Effector CD4-positive, alpha-beta T cell (primary cell): ENCODE measurements at regions not wholly inside any gene's neighbourhood (a gene's known extent, or its start where the extent isn't known, plus 50 kb on each side); places are given as distances from the start of the nearest gene placed in this dataset.
"Not testable (repeated sequence)": the region's sequence is repeated elsewhere in the genome, so short reads cannot be mapped to it uniquely, and the experiment has no call there.

Experiments used
- DNase-seq: peaks from one replicate; pipeline ENCODE4 v3.0.0-alpha.2; 2020

GRCh38 chr2:37722971-37723370 is 51.5 kb upstream of the CDC42EP3 start:
- not testable (repeated sequence) for DNase-seq

GRCh38 chr2:37730037-37730818 is 58.8 kb upstream of the CDC42EP3 start:
- DNase-seq = no peak

- not testable (repeated sequence) for DNase-seq
Observed at GRCh38 chr2:37732412-37732811, 61.0 kb upstream of the CDC42EP3 start.

GRCh38 chr2:37733251-37733650 is 61.8 kb upstream of the CDC42EP3 start:
- DNase-seq = no peak

- DNase-seq = not testable (repeated sequence)
Observed at GRCh38 chr2:37733955-37734354, 62.5 kb upstream of the CDC42EP3 start.

- DNase-seq = not testable (repeated sequence)
Observed at GRCh38 chr2:37734891-37735523, 63.6 kb upstream of the CDC42EP3 start.

- not testable (repeated sequence) for DNase-seq
Observed at GRCh38 chr2:37735524-37735910, 64.1 kb upstream of the CDC42EP3 start.

- DNase-seq = no peak
Observed at GRCh38 chr2:37737507-37737906, 66.1 kb upstream of the CDC42EP3 start.

GRCh38 chr2:37738266-37738885 is 66.9 kb upstream of the CDC42EP3 start:
- no peak for DNase-seq

GRCh38 chr2:37739153-37739552 is 67.7 kb upstream of the CDC42EP3 start:
- no peak for DNase-seq

GRCh38 chr2:37740164-37740739 is 68.8 kb upstream of the CDC42EP3 start:
- DNase-seq = no peak

- DNase-seq = no peak
Observed at GRCh38 chr2:37742286-37742685, 70.8 kb upstream of the CDC42EP3 start.

- DNase-seq = no peak
Observed at GRCh38 chr2:37744010-37744409, 72.6 kb upstream of the CDC42EP3 start.

- not testable (repeated sequence) for DNase-seq
Observed at GRCh38 chr2:37744961-37745360, 73.5 kb upstream of the CDC42EP3 start.

- not testable (repeated sequence) for DNase-seq
Observed at GRCh38 chr2:37746011-37746410, 74.6 kb upstream of the CDC42EP3 start.

- DNase-seq = no peak
Observed at GRCh38 chr2:37746883-37747282, 75.4 kb upstream of the CDC42EP3 start.

- no peak for DNase-seq
Observed at GRCh38 chr2:37748541-37748940, 77.1 kb upstream of the CDC42EP3 start.

- not testable (repeated sequence) for DNase-seq
Observed at GRCh38 chr2:37750286-37750685, 78.8 kb upstream of the CDC42EP3 start.

GRCh38 chr2:37752766-37753165 is 81.3 kb upstream of the CDC42EP3 start:
- DNase-seq = no peak

- no peak for DNase-seq
Observed at GRCh38 chr2:37753758-37754157, 82.3 kb upstream of the CDC42EP3 start.

- not testable (repeated sequence) for DNase-seq
Observed at GRCh38 chr2:37755961-37756559, 84.6 kb upstream of the CDC42EP3 start.

- not testable (repeated sequence) for DNase-seq
Observed at GRCh38 chr2:37757456-37757855, 86.0 kb upstream of the CDC42EP3 start.

- not testable (repeated sequence) for DNase-seq
Observed at GRCh38 chr2:37758141-37758601, 86.7 kb upstream of the CDC42EP3 start.
